DMS153 (cell line): ENCODE measurements at regions not wholly inside any gene's neighbourhood (a gene's known extent, or its start where the extent isn't known, plus 50 kb on each side); places are given as distances from the start of the nearest gene placed in this dataset.
"Not testable (repeated sequence)": the region's sequence is repeated elsewhere in the genome, so short reads cannot be mapped to it uniquely, and the experiment has no call there.

Source experiments
- DNase-seq: peaks from one replicate; lab custom pipeline; 2025; lab: John Stamatoyannopoulos, UW

DNA sequence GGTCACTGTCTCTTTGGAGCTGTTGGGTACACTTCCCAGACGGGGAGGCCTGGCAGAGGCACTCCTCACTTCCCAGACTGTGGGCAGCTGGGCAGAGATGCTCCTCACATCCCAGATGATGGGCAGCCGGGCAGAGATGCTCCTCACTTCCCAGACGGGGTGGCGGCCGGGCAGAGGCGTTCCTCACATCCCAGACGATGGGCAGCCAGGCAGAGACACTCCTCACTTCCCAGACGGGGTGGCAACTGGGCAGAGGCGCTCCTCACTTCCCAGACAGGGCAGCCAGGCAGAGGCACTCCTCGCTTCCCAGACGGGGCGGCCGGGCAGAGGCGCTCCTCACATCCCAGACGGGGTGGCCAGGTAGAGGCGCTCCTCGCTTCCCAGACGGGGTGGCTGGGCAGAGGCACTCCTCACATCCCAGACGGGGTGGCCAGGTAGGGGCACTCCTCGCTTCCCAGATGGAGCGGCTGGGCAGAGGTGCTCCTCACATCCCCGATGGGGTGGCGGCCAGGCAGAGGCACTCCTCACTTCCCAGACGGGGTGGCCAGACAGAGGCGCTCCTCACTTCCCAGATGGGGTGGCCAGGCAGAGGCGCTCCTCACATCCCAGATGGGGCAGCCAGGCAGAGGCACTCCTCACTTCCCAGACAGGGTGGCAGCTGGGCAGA, 833.1 kb upstream of the RAG2 start:
- not testable (repeated sequence) for DNase-seq

DNA sequence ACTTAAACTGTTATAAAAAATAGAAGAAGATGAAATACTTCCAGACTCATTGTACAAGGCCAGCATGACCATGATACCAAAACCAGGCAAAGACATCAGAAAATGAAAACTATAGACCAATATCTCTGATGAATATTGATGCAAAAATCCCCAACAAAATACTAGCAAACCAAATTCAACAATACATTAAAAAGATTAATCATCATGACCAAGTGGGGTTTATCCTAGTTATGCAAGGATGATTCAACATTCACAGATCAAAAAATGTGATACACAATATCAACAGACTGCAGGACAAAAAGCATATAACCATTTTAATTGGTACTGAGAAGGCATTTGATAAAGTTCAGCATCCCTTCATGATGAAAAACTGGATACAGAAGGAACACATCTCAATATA, 824.5 kb upstream of the RAG2 start:
- DNase-seq, result no peak

DNA sequence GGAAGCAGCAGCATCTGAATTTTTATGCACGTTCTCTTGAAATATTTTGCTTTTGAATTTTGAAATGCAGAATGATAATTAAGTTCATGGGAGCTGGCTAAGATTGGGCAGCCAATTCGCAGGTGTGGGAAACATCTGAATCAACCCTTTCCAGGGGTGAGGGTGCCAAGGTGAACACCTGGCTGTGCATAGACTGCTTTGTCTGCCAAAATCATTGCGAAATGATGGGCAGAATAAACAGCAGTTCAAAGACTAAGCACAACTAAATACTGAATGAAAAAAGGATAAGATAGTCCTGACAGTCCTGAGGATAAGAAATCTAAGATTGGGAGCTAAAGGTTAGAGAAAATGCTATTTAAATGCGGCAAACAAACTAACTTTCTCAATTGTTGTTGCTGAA, 813.3 kb upstream of the RAG2 start:
- no peak for DNase-seq

GRCh38 chr11:37409124-37409523, 811.1 kb upstream of the RAG2 start:
- DNase-seq, result no peak

GRCh38 chr11:37407461-37407860, 809.4 kb upstream of the RAG2 start:
- no peak for DNase-seq

- DNase-seq, result no peak
These were observed 808.6 kb upstream of the RAG2 start for GRCh38 chr11:37406651-37407050.

GRCh38 chr11:37404231-37404630, 806.2 kb upstream of the RAG2 start:
- DNase-seq, result no peak

- no peak for DNase-seq
These were observed 804.6 kb upstream of the RAG2 start for GRCh38 chr11:37402663-37403062.

DNA sequence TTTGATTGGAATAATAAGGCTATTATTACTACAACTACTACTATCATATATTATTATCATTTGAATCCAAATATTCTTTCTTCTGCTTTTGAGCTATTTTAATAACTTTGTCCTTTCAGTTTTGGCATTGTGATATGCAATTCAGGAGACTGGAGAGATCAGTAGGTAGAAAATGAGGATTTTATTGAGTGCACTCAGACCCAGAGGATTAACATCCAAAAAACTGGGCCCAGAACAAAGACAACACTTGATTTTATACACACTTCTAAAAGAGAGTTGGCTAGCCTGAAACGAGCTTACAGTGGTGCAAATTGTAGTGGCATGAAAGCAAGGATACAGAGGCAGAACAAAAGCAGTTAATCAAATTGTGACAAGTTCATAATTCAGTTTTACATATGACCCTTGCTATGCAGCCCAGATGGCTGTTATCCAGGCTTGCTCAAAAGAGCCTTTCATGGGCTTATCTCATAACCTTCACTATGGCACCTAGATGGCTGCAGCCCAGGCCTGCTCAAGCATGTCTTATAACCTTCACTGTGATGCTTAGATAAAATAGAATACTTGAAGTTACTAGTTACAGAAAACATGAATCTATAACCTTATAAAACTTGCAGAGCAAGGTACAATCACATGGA, 796.3 kb upstream of the RAG2 start:
- no peak for DNase-seq

DNA sequence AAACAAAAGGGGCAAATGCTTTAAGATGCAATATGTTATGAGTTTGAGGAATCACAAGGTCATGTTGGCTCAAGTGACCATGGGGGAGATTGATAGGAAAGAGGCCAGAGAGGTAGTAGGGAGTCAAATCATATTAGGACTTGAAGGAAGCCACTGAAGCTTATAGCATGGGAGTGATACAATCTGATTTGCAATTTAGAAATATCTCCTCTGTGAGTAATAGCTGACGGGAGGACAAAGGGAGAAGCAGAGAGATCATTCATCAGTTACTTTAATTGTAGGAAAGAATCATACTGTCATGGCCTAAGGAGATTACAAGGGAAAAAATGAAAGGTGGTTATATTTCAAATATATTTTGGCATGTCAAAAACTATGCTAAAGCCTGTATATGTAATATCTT, 793.6 kb upstream of the RAG2 start:
- no peak for DNase-seq

- DNase-seq, result no peak
These were observed 792.6 kb upstream of the RAG2 start for GRCh38 chr11:37390576-37391083.

- no peak for DNase-seq
These were observed 780.9 kb upstream of the RAG2 start for GRCh38 chr11:37378958-37379357.

- no peak for DNase-seq
These were observed 774.6 kb upstream of the RAG2 start for GRCh38 chr11:37372667-37373066.

DNA sequence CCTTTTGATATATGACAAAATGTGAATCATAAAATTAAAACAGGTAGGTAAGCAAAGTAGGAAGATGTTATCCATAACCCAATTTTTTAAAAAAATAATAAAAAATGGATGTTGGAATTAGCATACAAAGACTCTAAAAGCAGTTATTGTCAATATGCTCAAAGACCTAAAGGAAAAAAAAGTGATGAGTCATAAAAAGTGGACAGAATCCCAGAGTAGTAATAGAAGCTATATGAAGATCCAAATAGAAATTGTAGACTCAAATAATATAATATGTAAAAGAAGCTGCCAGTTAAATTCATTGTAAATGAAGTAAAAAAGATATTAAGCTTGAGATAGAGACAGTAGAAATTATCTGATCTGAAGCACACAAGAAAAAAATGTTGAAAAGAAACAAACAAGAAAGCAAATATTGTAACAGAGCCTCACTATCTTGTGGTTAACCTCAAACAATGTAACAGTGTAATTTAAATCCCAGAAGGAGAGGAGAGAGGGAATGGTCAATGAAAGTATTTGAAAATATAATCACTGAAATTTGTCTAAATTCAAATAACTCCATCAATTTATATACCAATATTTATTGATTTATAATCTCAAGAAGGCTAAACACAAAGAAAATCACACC, 773.4 kb upstream of the RAG2 start:
- no peak for DNase-seq

DNA sequence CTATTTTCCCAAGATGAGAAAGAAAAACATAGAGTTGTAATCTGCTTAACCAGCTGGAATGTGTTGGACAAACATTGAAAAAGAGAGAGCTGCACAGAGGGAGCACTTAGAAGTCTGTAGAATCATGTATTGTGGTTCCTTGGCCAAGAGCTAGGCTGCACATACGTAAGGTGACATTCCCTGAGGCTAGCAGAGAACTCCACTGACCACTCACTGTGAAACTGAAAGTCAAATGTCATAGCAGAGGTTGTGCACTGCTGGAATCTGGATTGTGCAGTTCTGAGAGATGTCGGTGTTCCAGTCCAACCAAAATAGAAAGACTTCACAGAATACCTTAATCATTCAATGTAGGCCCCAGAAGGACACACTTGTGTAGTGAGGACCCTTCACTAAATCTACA, 772.8 kb upstream of the RAG2 start:
- no peak for DNase-seq

GRCh38 chr11:37364246-37364839, 766.3 kb upstream of the RAG2 start:
- DNase-seq, result no peak

DNA sequence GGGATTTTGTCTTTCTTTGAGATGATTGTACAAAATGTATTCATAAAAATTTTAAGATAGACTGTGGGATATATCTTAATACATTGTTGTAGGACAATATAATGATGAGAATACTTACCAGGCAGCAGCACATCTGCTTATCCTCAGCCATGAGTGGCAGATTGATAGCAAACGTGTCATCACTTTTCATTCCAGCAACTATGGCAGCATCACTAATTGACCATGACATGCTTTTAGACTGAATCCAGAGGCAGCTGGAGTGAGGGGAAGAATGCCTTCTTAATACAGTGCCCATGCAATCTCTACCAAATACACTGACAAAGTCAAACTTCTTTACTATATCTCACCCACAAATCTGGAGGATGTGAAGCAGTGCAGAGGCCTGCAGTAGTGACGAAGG, 755.2 kb upstream of the RAG2 start:
- no peak for DNase-seq

GRCh38 chr11:37352485-37352884, 754.4 kb upstream of the RAG2 start:
- no peak for DNase-seq

DNA sequence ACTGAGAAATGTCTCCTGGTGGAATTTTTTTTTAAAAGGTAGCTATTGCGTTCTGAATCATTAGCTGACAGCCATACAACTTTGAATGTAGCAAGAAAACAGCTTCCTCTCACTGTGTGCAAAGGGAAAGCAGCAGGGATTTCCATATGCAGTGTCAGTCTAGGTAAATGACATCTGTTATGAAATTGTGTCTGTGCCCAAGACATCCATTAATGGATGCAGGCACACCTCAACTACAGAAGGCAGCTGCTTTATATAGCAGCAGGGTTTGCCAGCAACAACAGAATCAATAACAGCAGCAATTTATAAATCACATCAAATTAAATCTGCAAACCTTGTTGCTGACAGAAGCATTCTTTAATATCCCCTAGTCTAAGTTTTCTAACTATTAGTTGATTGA, 745.3 kb upstream of the RAG2 start:
- DNase-seq, result no peak

DNA sequence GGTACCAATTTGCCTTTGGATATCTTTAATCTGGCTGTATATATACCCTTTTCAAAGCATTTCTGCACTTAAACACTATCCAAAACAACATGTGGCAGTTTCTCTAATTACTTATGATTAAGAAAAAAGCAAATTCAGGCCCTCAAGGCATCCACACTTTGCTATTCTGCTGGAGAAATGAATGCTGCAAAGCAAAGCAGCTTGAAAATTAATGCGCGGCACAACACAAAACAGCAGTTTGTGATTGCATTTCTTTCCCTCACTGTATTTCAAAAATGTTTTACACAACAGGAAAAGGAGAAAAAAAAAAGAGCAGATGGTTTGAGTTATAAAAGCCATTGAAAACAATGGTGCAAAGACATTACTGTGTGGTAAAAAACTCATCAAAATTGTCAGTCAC, 738.4 kb upstream of the RAG2 start:
- no peak for DNase-seq

- DNase-seq, result no peak
These were observed 735.3 kb upstream of the RAG2 start for GRCh38 chr11:37333345-37333744.

GRCh38 chr11:37323843-37324242, 725.8 kb upstream of the RAG2 start:
- no peak for DNase-seq
